ENCODE measurements at regions not wholly inside any gene's neighbourhood (a gene's known extent, or its start where the extent isn't known, plus 50 kb on each side); places are given as distances from the start of the nearest gene placed in this dataset.

- DNase-seq (ENCODE audit: low read depth, low spot score) = no peak
Measured at GRCh38 chr7:26036092-26036491, 115.9 kb upstream of the NFE2L3 start.

GRCh38 chr7:26038201-26038990 lies 113.6 kb upstream of the NFE2L3 start:
- no peak for DNase-seq (ENCODE audit: low read depth, low spot score)

- DNase-seq (ENCODE audit: low read depth, low spot score) = no peak
Measured at GRCh38 chr7:26040085-26040484, 111.9 kb upstream of the NFE2L3 start.

- DNase-seq (ENCODE audit: low read depth, low spot score) = no peak
Measured at GRCh38 chr7:26042237-26042636, 109.8 kb upstream of the NFE2L3 start.

GRCh38 chr7:26043801-26044200 lies 108.2 kb upstream of the NFE2L3 start:
- DNase-seq (ENCODE audit: low read depth, low spot score) = no peak

GRCh38 chr7:26044320-26044719 lies 107.7 kb upstream of the NFE2L3 start:
- DNase-seq (ENCODE audit: low read depth, low spot score) = no peak

- DNase-seq (ENCODE audit: low read depth, low spot score) = no peak
Measured at GRCh38 chr7:26046150-26046549, 105.8 kb upstream of the NFE2L3 start.

GRCh38 chr7:26046878-26047277 lies 105.1 kb upstream of the NFE2L3 start:
- DNase-seq (ENCODE audit: low read depth, low spot score) = no peak

- DNase-seq (ENCODE audit: low read depth, low spot score) = no peak
Measured at GRCh38 chr7:26048663-26049062, 103.3 kb upstream of the NFE2L3 start.

- no peak for DNase-seq (ENCODE audit: low read depth, low spot score)
Measured at GRCh38 chr7:26049081-26049480, 102.9 kb upstream of the NFE2L3 start.

- DNase-seq (ENCODE audit: low read depth, low spot score) = no peak
Measured at GRCh38 chr7:26051021-26051420, 101.0 kb upstream of the NFE2L3 start.

GRCh38 chr7:26052706-26053105 lies 99.3 kb upstream of the NFE2L3 start:
- DNase-seq (ENCODE audit: low read depth, low spot score) = no peak

GRCh38 chr7:26054386-26054785 lies 97.6 kb upstream of the NFE2L3 start:
- no peak for DNase-seq (ENCODE audit: low read depth, low spot score)

GRCh38 chr7:26055241-26055640 lies 96.8 kb upstream of the NFE2L3 start:
- DNase-seq (ENCODE audit: low read depth, low spot score) = no peak

- DNase-seq (ENCODE audit: low read depth, low spot score) = no peak
Measured at GRCh38 chr7:26060733-26061677, 91.0 kb upstream of the NFE2L3 start.

GRCh38 chr7:26061678-26062603 lies 90.1 kb upstream of the NFE2L3 start:
- peak; percentile 52 for DNase-seq (ENCODE audit: low read depth, low spot score)

- DNase-seq (ENCODE audit: low read depth, low spot score) = no peak
Measured at GRCh38 chr7:26065652-26066051, 86.3 kb upstream of the NFE2L3 start.

- DNase-seq (ENCODE audit: low read depth, low spot score) = no peak
Measured at GRCh38 chr7:26066736-26067135, 85.3 kb upstream of the NFE2L3 start.

- DNase-seq (ENCODE audit: low read depth, low spot score) = no peak
Measured at GRCh38 chr7:26070290-26070689, 81.7 kb upstream of the NFE2L3 start.

GRCh38 chr7:26071622-26072456 lies 80.2 kb upstream of the NFE2L3 start:
- DNase-seq (ENCODE audit: low read depth, low spot score) = no peak

- no peak for DNase-seq (ENCODE audit: low read depth, low spot score)
Measured at GRCh38 chr7:26073041-26073440, 79.0 kb upstream of the NFE2L3 start.

All from activated CD4-positive, CD25-positive, alpha-beta regulatory T cell treated with anti-CD3 and anti-CD28 coated beads, Interleukin-2, amount 50 U/mL, for 16 hours (primary cell).